GM18951 (cell line): ENCODE measurements at regions not wholly inside any gene's neighbourhood (a gene's known extent, or its start where the extent isn't known, plus 50 kb on each side); places are given as distances from the start of the nearest gene placed in this dataset.

ENCODE experiments used
- POLR2A ChIP-seq: IDR thresholded peaks from 4 replicates; pipeline ENCODE4 v1.6.1; 2011; ENCODE audit warnings: mild to moderate bottlenecking; ENCODE audit not compliant: insufficient read length, insufficient read depth; ENCODE audit errors: extremely low read depth
- in situ Hi-C: fragments of 300-500 bp; cut with MboI; formaldehyde crosslinking; loops from one replicate; pipeline ENCODE4 v1.12.0; 2022; ENCODE audit warnings: low sequenced_read_pairs, mixed read lengths, inconsistent platforms; ENCODE audit not compliant: unreplicated experiment

GRCh38 chr7:25037325-25037724 lies 57.3 kb upstream of the OSBPL3 start:
- no peak for TF ChIP-seq POLR2A
- in situ Hi-C loops, result no loop called here

- in situ Hi-C loops, result no loop called here
- no peak for TF ChIP-seq POLR2A
Observed at GRCh38 chr7:25035274-25035673, 55.3 kb upstream of the OSBPL3 start.

GRCh38 chr7:25034136-25034535 lies 54.2 kb upstream of the OSBPL3 start:
- in situ Hi-C loops, result no loop called here

GRCh38 chr7:25032774-25033743 lies 53.1 kb upstream of the OSBPL3 start:
- no peak for TF ChIP-seq POLR2A
- in situ Hi-C loops, result no loop called here

More at GRCh38 chr7:25034136-25034535, 54.2 kb upstream of the OSBPL3 start:
- TF ChIP-seq POLR2A, result no peak

GRCh38 chr7:25031432-25031831 lies 51.5 kb upstream of the OSBPL3 start:
- TF ChIP-seq POLR2A, result no peak
- in situ Hi-C loops, result no loop called here

- in situ Hi-C loops, result no loop called here
- TF ChIP-seq POLR2A, result no peak
Observed at GRCh38 chr7:25031007-25031406, 51.0 kb upstream of the OSBPL3 start.
